Activated CD8-positive, alpha-beta memory T cell treated with anti-CD3 and anti-CD28 coated beads for 4 hours (primary cell): ENCODE measurements at regions not wholly inside any gene's neighbourhood (a gene's known extent, or its start where the extent isn't known, plus 50 kb on each side); places are given as distances from the start of the nearest gene placed in this dataset.

Source experiments
- DNase-seq, 2 donors: peaks; one replicate each; pipeline ENCODE4 v3.0.0-alpha.2; 2020; ENCODE audit warnings: low read depth in 2 of 2

DNA sequence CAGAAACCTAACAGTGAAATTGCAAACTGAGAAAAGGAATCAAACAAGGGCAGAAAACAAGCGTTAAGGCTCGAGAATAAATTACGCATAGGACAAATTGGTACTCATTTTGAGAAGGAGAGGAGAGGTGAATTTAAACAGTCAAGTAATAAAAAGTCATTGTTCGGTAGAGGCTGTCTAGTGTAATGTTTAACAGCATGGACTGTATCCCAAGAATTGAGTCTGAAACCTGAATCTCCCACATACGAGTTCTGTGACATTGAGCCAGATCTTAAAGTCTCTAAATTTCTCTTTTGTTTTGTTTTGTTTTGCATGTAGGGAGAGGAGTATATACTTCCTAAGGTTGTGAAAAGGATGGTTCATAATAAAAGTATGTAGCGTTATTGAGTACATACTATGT, 216.5 kb upstream of the BTG1 start:
- DNase-seq: no peak

- DNase-seq: no peak
These were observed 214.9 kb upstream of the BTG1 start for GRCh38 chr12:92360543-92360942.

DNA sequence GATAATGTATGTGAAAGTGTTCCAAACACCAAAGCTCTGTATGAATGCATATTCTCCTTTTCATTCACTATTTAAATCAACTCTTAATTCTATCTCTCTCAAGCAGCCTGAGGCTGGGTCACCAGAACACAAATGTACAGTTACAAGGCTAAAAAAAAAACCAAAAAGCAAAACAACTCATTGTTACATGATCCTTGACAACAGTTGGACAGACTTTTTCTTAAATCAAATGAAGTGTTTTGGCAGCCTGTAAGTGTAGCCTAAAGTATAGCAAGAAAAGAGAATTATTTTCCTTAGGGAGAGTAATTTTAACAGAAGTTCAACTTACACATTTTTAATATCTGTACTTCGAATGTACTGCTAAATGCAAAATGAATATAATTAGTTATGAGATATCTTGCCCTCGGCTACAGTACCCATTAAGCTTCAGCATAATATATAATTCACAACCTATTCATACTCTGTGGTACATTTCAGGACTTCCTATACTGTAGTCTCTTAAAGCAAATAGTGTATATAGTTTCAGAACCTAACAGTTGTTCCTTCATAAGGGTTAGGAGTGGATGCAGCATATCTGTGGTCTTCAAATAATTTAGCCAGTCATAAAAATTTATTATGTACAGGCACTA, 214.0 kb upstream of the BTG1 start:
- DNase-seq: no peak

GRCh38 chr12:92357584-92358261, 212.1 kb upstream of the BTG1 start:
- no peak for DNase-seq

DNA sequence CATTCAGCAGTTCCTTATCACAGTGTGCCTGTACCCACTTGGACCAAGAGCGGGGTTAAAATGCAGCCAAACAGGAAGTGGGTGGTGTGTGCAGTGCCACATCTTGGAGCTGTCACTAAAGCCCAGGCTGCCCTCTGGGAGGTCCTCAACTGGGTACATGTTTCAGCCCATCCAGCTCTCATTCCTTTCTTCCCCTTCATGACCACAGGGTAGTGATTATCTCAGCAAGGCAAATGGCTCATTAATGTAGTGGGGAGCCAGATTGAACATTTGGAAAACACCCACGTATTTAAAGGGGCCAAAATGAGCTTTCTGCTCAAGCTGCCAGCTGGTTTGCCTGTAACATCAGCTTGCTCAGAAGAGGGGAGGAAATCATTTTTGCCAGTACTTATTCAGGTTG, 210.8 kb upstream of the BTG1 start:
- DNase-seq: no peak

GRCh38 chr12:92349635-92350034, 204.0 kb upstream of the BTG1 start:
- DNase-seq: no peak

GRCh38 chr12:92342574-92342973, 196.9 kb upstream of the BTG1 start:
- no peak for DNase-seq

DNA sequence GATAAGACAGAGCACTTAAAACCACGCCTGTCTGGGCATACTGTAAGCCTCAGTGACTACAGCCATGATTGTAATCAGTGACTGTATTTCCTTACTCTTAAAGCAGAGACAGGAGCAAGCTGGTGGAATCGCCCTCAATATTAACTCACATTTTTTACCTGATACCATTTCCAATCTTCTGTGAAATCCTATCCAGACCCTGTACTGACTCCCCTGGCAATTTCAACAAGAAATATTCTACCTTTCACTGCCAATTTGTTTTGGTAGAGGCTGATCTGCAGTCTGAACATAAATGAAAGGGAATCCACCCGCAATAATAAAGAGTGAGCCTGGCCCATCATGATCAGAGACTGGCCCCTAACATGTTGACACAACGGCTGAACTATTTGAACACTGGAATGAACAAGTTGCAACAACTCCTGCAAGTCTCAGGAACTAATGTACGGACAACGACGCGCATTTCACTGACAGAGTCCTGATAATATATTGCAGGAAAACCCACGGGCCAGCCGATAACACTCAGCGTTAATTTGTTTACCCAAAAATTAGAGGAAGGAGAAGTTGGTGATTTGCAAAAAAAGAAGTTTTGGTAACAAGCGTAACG, 195.5 kb upstream of the BTG1 start:
- no peak for DNase-seq

- no peak for DNase-seq
These were observed 194.9 kb upstream of the BTG1 start for GRCh38 chr12:92340441-92341064.

DNA sequence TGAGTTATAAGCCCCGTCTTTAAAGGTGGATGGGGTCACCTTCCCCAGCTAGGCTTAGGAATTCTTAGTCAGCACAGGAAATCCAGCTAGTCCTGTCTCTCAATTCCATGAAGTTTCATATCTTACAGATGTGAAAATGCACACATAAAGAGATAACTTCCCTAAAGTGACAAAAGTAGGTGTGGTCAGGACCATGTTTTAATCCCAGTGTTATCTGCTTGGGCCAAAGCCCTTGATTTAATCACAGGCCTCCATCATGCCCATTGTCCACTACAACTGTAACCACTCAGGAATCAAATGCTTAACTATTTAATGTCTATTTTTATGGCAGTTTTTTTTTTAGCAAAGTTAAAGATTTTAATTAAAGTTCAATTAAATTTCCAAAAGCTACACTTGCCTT, 194.4 kb upstream of the BTG1 start:
- no peak for DNase-seq

- no peak for DNase-seq
These were observed 193.7 kb upstream of the BTG1 start for GRCh38 chr12:92339198-92339821.

- no peak for DNase-seq
These were observed 193.0 kb upstream of the BTG1 start for GRCh38 chr12:92338671-92339070.

DNA sequence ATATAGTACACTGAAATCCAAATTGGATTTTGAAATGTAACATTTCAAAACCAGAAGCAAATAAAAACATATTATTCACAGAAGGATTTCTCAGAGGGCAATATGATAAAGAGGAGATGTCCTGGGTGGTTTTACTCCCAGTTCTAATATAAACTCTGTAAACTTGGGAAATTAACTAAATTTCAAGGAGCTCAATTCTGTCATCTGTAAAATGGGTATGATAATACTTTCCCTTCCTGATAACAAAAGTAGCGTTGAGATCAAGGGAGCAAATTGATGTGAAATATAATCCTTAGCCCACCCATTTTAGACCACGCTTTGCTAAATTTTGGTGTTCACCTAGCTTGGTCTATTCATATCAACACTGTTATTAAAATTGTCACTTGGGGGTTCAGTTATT, 192.5 kb upstream of the BTG1 start:
- DNase-seq: no peak

GRCh38 chr12:92337128-92337527, 191.5 kb upstream of the BTG1 start:
- no peak for DNase-seq

DNA sequence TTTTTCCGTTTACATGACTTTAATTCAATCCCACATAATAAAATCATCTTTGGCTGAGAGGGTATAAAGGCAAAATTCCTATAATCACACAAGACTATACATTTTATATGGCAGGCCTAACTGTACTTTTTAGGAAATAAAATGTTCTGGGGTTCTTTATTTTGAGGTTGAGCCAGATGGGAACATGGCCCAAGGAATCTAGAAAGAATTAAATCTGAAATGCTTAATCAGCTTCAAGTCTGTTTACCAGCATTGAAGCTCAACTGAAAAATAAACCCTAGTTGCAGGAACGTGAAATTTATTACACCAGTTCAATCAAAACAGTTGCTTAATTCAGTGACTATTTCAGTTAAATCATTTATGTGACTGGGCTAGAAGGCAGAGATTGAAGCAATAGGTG, 191.0 kb upstream of the BTG1 start:
- DNase-seq: no peak

- DNase-seq: no peak
These were observed 190.2 kb upstream of the BTG1 start for GRCh38 chr12:92335831-92336230.

DNA sequence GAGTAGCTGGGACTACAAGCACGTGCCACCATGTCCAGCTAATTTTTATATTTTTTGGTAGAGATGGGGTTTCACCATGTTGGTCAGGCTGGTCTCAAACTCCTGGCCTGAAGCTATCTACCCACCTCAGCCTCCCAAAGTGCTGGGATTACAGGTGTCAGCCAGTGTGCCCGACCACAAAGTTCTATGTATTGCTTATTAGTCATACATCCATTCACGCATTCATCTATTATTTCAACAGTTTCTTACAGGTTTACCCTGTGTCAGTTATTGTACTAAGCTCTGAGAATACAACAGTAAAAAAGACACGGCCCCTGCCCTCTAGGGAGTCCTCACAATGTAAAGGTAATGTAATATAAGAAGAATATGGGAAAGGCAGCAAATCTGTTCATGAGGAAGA, 188.9 kb upstream of the BTG1 start:
- DNase-seq: no peak

DNA sequence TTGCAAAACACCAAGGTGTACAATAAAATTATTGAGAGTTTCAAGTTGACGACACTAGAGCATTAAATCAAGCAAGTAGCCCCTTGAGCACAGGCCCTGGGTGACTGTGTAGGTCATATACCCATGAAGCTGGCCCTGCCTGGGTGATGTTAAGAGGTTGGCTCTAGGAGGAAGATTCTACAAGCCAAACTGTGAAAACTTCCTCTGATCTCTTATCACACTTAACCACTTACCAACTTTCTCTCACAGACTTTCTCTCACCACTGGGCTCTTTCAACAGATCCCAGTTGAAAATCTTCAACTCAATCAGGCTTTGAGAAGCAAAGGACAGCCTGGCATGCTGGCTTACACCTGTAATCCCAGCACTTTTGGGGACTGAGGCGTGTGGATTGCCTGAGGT, 186.9 kb upstream of the BTG1 start:
- DNase-seq: no peak

GRCh38 chr12:92331383-92331782, 185.7 kb upstream of the BTG1 start:
- no peak for DNase-seq

GRCh38 chr12:92330654-92331053, 185.0 kb upstream of the BTG1 start:
- no peak for DNase-seq

- DNase-seq: no peak
These were observed 181.2 kb upstream of the BTG1 start for GRCh38 chr12:92326877-92327276.

DNA sequence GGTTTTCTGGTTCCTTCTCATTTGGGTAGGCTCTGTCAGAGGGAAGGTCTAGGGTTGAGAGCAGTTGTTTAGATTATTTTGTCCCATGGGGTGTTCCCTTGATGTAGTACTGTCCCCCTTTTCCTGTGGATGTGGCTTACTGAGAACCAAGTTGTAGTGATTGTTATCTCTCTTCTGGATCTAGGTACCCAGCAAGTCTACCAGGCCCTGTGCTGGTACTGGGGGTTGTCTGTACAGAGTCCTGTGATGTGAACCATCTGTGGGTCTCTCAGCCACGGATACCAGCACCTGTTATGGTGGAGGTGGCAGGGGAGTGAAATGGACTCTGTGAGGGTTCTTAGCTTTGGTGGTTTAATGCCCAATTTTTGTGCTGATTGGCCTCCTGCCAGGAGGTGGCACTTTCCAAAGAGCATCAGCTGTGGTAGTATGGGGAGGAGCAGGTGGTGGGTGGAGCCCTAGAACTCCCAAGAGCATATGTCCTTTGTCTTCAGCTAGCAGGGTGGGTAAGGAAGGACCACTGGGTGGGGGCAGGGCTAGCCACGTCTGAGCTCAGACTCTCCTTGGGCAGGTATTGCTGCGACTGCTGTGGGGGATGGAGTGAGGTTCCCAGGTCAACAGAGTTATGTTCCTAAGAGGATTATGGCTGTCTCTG, 179.3 kb upstream of the BTG1 start:
- no peak for DNase-seq
